ENCODE measurements at regions not wholly inside any gene's neighbourhood (a gene's known extent, or its start where the extent isn't known, plus 50 kb on each side); places are given as distances from the start of the nearest gene placed in this dataset.
"Not testable (repeated sequence)": the region's sequence is repeated elsewhere in the genome, so short reads cannot be mapped to it uniquely, and the experiment has no call there.

- in situ Hi-C loops (cut with HindIII; ENCODE audit: low pct_unique_long_range_greater_than_20kb, low sequenced_read_pairs) = no loop called here
- DNase-seq (ENCODE audit: low read depth in 1 of 2, low spot score in 1 of 2) = no peak
- TF ChIP-seq JUND (IDR thresholded peaks at IDR 0.05; ENCODE audit: low read depth) = no peak
Measured at GRCh38 chr12:97985834-97986233, 523.2 kb downstream of the RMST start.

- in situ Hi-C loops (cut with HindIII; ENCODE audit: low pct_unique_long_range_greater_than_20kb, low sequenced_read_pairs); DNase-seq (ENCODE audit: low read depth in 1 of 2, low spot score in 1 of 2): not testable (repeated sequence)
Measured at GRCh38 chr12:97988588-97988987, 526.0 kb downstream of the RMST start.

- in situ Hi-C loops (cut with HindIII; ENCODE audit: low pct_unique_long_range_greater_than_20kb, low sequenced_read_pairs) = no loop called here
- no peak for TF ChIP-seq JUND (IDR thresholded peaks at IDR 0.05; ENCODE audit: low read depth)
- no peak for DNase-seq (ENCODE audit: low read depth in 1 of 2, low spot score in 1 of 2)
Measured at GRCh38 chr12:97989366-97989940, 525.9 kb upstream of the TMPO start.

- in situ Hi-C loops (cut with HindIII; ENCODE audit: low pct_unique_long_range_greater_than_20kb, low sequenced_read_pairs) = no loop called here
- TF ChIP-seq JUND (IDR thresholded peaks at IDR 0.05; ENCODE audit: low read depth) = no peak
- DNase-seq (ENCODE audit: low read depth in 1 of 2, low spot score in 1 of 2) = no peak
Measured at GRCh38 chr12:97994746-97995484, 520.5 kb upstream of the TMPO start.

- no peak for TF ChIP-seq JUND (IDR thresholded peaks at IDR 0.05; ENCODE audit: low read depth)
- no peak for DNase-seq (ENCODE audit: low read depth in 1 of 2, low spot score in 1 of 2)
- in situ Hi-C loops (cut with HindIII; ENCODE audit: low pct_unique_long_range_greater_than_20kb, low sequenced_read_pairs) = no loop called here
Measured at GRCh38 chr12:97995559-97995958, 519.8 kb upstream of the TMPO start.

GRCh38 chr12:98001430-98001829 is 514.0 kb upstream of the TMPO start:
- in situ Hi-C loops (cut with HindIII; ENCODE audit: low pct_unique_long_range_greater_than_20kb, low sequenced_read_pairs) = no loop called here
- no peak for DNase-seq (ENCODE audit: low read depth in 1 of 2, low spot score in 1 of 2)
- no peak for TF ChIP-seq JUND (IDR thresholded peaks at IDR 0.05; ENCODE audit: low read depth)

- in situ Hi-C loops (cut with HindIII; ENCODE audit: low pct_unique_long_range_greater_than_20kb, low sequenced_read_pairs) = no loop called here
- no peak for TF ChIP-seq JUND (IDR thresholded peaks at IDR 0.05; ENCODE audit: low read depth)
- DNase-seq (ENCODE audit: low read depth in 1 of 2, low spot score in 1 of 2) = peak; percentile 23 to 84
Measured at GRCh38 chr12:98002887-98003493, 512.4 kb upstream of the TMPO start.

GRCh38 chr12:98007963-98008362 is 507.4 kb upstream of the TMPO start:
- TF ChIP-seq JUND (IDR thresholded peaks at IDR 0.05; ENCODE audit: low read depth) = no peak
- in situ Hi-C loops (cut with HindIII; ENCODE audit: low pct_unique_long_range_greater_than_20kb, low sequenced_read_pairs) = no loop called here
- DNase-seq (ENCODE audit: low read depth in 1 of 2, low spot score in 1 of 2) = no peak

GRCh38 chr12:98013560-98013959 is 501.8 kb upstream of the TMPO start:
- no peak for DNase-seq (ENCODE audit: low read depth in 1 of 2, low spot score in 1 of 2)
- in situ Hi-C loops (cut with HindIII; ENCODE audit: low pct_unique_long_range_greater_than_20kb, low sequenced_read_pairs) = no loop called here
- TF ChIP-seq JUND (IDR thresholded peaks at IDR 0.05; ENCODE audit: low read depth) = no peak

GRCh38 chr12:98018836-98019235 is 496.6 kb upstream of the TMPO start:
- TF ChIP-seq JUND (IDR thresholded peaks at IDR 0.05; ENCODE audit: low read depth) = no peak
- DNase-seq (ENCODE audit: low read depth in 1 of 2, low spot score in 1 of 2) = no peak
- in situ Hi-C loops (cut with HindIII; ENCODE audit: low pct_unique_long_range_greater_than_20kb, low sequenced_read_pairs) = no loop called here

GRCh38 chr12:98020376-98020775 is 495.0 kb upstream of the TMPO start:
- DNase-seq (ENCODE audit: low read depth in 1 of 2, low spot score in 1 of 2) = no peak
- TF ChIP-seq JUND (IDR thresholded peaks at IDR 0.05; ENCODE audit: low read depth) = no peak
- in situ Hi-C loops (cut with HindIII; ENCODE audit: low pct_unique_long_range_greater_than_20kb, low sequenced_read_pairs) = no loop called here

GRCh38 chr12:98022961-98023360 is 492.4 kb upstream of the TMPO start:
- in situ Hi-C loops (cut with HindIII; ENCODE audit: low pct_unique_long_range_greater_than_20kb, low sequenced_read_pairs) = no loop called here
- DNase-seq (ENCODE audit: low read depth in 1 of 2, low spot score in 1 of 2) = no peak
- no peak for TF ChIP-seq JUND (IDR thresholded peaks at IDR 0.05; ENCODE audit: low read depth)

GRCh38 chr12:98037401-98038140 is 477.8 kb upstream of the TMPO start:
- no peak for DNase-seq (ENCODE audit: low read depth in 1 of 2, low spot score in 1 of 2)
- TF ChIP-seq JUND (IDR thresholded peaks at IDR 0.05; ENCODE audit: low read depth) = no peak
- in situ Hi-C loops (cut with HindIII; ENCODE audit: low pct_unique_long_range_greater_than_20kb, low sequenced_read_pairs) = no loop called here

Data from T47D (cell line).